IPS DF 19.7 (cell line): ENCODE measurements at regions not wholly inside any gene's neighbourhood (a gene's known extent, or its start where the extent isn't known, plus 50 kb on each side); places are given as distances from the start of the nearest gene placed in this dataset.

ENCODE experiments used
- DNase-seq: peaks from one replicate; pipeline ENCODE4 v3.0.0-alpha.2; 2013; ENCODE audit warnings: low read depth, low spot score

GRCh38 chr16:64060631-64061030 is 1061.2 kb downstream of the CDH11 start:
- DNase-seq = no peak

- DNase-seq = no peak
These were observed 1063.2 kb downstream of the CDH11 start for GRCh38 chr16:64058685-64059084.

GRCh38 chr16:64051824-64052223 is 1070.0 kb downstream of the CDH11 start:
- no peak for DNase-seq

DNA sequence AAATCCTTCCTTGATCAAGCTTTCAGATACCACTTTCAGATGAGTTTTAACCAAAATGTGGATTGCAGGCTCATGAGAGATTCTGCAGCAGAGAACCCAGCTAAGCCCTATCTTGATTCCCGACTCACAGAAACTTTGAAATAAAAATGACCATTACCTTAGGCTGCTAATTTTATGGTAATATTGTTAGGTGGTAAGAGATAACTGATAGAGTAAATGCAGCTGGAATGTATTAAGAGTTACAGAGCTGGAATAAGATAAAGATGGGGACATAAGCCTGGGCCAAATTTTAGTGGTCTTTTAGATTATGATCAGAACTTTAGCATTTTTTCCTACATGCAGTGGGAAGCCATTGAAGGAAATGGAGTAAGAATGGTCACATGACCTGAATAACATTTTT is 1074.0 kb downstream of the CDH11 start:
- no peak for DNase-seq

GRCh38 chr16:64047207-64047606 is 1074.7 kb downstream of the CDH11 start:
- DNase-seq = no peak

GRCh38 chr16:64035337-64035736 is 1086.5 kb downstream of the CDH11 start:
- no peak for DNase-seq

DNA sequence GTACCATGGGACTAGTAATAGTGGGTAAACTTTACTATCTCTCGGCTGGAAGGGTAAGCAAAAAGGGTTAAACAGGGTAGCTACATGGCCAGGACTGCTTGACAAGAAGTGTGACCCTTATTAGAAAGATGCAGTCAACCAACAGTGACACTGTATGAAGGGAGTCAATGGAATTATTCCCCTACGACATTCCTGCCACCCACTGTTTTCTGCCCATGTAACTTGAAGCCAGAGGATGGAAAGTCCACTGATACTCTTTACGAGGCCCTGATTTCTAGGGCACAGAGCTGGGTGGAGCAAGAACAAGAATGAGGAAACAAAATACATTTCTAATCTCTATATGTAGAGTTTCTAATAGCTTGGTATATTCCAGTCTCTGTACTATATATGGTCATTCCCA is 1102.5 kb downstream of the CDH11 start:
- peak; percentile 3 for DNase-seq

- DNase-seq = no peak
These were observed 1104.1 kb downstream of the CDH11 start for GRCh38 chr16:64017796-64018195.

DNA sequence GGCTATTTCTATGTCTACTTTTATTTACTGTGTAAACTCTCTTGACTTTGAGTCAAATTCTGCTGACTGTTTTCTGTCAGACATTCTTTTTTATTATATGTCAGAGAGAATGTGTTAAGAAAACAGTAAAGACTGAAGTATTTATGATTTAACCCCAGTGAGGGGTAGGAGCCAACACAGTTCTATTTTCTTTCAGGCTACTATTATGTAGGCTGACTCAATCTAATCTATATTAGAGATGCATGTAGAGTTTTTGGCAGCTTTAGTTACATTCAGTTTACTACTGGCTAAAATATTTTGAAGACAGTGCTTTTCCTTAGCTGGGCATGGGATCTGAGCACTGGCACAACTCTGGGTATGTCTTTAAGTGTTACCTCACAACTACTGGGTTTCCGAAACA is 1108.0 kb downstream of the CDH11 start:
- no peak for DNase-seq

- no peak for DNase-seq
These were observed 1109.7 kb downstream of the CDH11 start for GRCh38 chr16:64012166-64012565.

- no peak for DNase-seq
These were observed 1110.2 kb downstream of the CDH11 start for GRCh38 chr16:64011650-64012049.

DNA sequence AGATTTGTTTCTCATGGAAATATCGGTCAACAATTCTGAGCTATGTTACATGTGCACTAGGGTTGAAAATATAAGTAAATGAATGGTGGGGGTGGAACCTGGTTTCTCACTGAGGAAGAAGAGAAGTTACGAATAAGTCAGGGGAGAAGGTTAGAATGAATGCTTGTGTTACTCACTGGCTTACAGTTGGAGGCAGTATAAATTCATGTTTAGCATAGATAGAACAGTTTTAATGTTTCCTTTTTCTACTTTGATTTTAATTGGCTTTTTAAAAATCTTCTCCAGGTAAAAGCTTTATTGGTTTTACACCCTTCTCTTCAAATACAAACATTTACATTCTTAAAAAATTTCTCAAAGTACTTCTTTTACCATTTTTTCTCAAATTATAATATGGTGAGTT is 1113.7 kb downstream of the CDH11 start:
- DNase-seq = no peak

DNA sequence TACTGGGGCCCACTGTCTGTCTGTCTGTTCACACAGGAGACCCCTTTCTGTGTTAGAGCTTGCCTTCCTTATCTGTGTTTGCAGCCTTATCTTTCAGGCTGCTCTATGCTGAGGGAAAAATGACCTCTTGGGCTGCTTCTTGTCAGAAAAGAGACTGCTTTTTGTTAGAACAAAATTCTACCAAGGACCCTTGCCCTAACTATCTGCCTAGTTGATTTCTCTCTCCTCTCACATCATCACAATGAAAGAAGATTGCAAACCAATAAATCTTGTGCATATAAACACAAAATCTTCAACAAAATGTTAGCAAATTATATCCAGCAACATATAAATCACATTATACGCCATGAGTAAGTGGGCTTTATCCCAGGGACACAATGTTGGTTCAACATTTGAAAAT is 1117.7 kb downstream of the CDH11 start:
- DNase-seq = no peak

DNA sequence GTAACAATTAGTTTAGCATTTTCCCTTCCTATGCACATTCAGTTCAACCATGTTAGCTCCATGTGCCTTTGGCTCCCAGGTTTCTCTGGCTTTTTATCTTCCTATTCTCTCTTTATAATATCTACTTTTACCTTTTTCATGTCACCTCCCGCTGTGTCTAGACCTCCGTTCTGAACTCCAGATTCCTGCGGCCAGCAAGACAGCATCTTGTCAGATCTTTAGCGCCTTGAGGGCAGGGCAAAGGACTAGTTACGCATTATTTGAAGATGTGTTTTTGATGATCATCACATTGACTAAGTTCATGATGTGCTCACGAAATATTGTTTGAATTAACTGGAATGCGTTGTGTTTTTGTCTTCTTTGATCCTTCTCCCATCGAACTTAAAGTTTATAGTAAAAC is 1126.8 kb downstream of the CDH11 start:
- DNase-seq = no peak

GRCh38 chr16:63983401-63983800 is 1138.5 kb downstream of the CDH11 start:
- peak; percentile 40 for DNase-seq

GRCh38 chr16:63982741-63983140 is 1139.1 kb downstream of the CDH11 start:
- no peak for DNase-seq

- DNase-seq = peak; percentile 38
These were observed 1139.8 kb downstream of the CDH11 start for GRCh38 chr16:63982110-63982509.

- no peak for DNase-seq
These were observed 1140.2 kb downstream of the CDH11 start for GRCh38 chr16:63981639-63982038.

DNA sequence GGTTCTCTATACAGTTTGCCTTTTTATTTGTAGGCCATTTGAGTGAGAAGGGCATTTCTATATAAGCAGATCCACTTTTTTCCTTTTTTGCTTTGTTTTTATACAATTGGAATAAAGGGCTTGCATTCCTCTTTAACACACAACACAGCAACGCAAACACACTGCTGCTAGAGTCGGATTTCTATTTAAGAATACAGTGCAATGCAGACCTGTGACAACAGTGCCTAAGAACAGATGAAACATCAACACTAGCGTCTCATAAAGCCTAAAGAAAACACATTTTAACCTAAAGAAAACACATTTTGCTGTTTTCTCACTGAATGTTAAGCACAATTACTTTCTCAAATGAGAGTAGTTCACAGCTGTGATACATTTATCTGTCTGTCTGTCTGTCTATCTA is 1141.1 kb downstream of the CDH11 start:
- no peak for DNase-seq

DNA sequence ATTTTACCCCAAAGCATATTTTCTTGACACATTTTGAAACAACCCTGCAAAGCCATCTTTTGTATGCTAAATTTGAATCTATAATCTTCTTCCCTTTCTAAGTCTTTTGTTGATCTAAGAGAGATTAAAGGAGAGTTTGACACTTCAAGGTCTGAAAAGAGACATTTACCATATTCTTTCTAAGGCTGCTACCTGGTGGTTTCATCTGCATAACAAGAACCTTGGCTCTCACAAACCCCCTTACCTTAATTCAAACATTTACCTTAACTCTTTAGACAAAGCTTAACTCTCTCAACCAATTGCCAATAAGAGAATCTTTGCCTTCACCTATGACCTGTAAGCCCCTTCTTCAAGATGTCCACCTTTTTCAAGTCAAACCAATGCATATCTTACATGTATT is 1143.6 kb downstream of the CDH11 start:
- peak; percentile 45 for DNase-seq

DNA sequence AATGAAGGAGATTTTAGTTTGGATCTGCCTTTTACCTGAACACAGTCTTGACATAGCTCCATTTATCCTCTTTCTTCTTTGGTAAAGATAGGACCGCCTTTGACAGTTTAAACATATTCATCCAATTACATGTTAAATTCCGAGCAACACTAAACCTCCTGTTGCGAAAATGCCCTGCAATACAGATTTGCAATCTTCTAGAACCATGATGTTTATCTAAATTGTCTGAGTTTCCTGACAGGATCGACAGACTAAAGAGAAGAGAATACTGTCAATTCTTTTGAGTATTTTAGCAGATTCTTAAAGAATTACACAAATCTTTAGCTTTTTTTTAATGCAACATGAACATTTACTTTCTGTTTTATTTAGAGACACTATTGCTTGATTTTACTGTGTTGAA is 1145.5 kb downstream of the CDH11 start:
- no peak for DNase-seq

- DNase-seq = no peak
These were observed 1146.2 kb downstream of the CDH11 start for GRCh38 chr16:63975669-63976068.

DNA sequence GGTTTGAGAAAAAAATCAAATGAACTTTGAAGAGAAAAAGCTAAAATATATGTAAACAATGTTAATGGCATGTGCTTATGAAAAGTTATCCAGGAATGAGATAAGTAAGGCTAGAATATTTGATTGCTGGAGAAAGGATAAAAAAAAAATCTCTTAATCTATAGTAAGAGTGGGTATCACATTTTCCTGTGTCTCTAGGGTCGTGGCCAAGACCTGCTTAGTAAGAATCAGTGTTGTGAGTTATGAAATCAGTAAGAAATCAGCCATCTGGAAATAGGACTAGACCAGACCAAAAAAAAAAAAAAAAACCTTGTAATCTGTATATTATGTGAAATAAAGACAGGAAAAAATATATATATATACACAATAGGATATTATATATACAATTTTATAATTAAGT is 1153.9 kb downstream of the CDH11 start:
- DNase-seq = no peak

DNA sequence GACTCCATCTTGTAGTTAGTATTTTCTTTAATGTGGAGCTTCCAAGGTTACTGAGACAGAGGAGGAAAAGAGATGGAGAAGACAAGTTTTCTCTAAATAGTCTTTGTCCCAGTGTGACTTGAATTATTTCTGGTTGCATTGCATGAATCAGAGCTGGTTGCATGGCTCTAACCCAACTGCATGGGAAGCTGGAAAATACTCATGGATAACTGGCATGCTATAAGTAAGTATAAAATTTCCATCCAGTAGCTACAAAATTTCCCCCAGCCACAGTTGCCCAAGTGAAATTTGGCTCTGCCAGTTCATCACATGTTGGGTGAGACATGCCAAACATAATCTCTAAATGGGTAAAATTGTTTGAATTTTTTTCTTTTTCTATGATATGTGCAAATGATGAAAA is 1161.5 kb downstream of the CDH11 start:
- DNase-seq = no peak

- no peak for DNase-seq
These were observed 1174.8 kb downstream of the CDH11 start for GRCh38 chr16:63947022-63947421.
